Neural cell (in vitro differentiated cells): ENCODE measurements at regions not wholly inside any gene's neighbourhood (a gene's known extent, or its start where the extent isn't known, plus 50 kb on each side); places are given as distances from the start of the nearest gene placed in this dataset.

Source experiments
- H2AFZ ChIP-seq: fragments of 200-600, 300-800 bp; sonication (generic), shearing (Covaris generic); 2 replicates; pipeline ENCODE4 v1.6.0; 2014; ENCODE audit warnings: low read depth, mild to moderate bottlenecking, antibody characterized with exemption, low read length, moderate library complexity
- H3F3A ChIP-seq: fragments of 200-600 bp; shearing (Covaris generic); 2 replicates; pipeline ENCODE4 v1.6.1; 2016; ENCODE audit warnings: mild to moderate bottlenecking, moderate library complexity, mixed read lengths, antibody characterized with exemption, low read length; ENCODE audit not compliant: insufficient read depth, poor library complexity, severe bottlenecking
- H3K27ac ChIP-seq: fragments of 200-600, 300-800 bp; sonication (generic), shearing (Covaris generic); 2 replicates; pipeline ENCODE4 v1.5.1; 2014; ENCODE audit warnings: mild to moderate bottlenecking, low read length, moderate library complexity
- H3K27me3 ChIP-seq: fragments of 300-800, 200-600 bp; sonication (generic), shearing (Covaris generic); 2 replicates; pipeline ENCODE4 v1.6.0; 2014; ENCODE audit warnings: mild to moderate bottlenecking, low read depth, low read length, moderate library complexity; ENCODE audit not compliant: insufficient read depth
- H3K36me3 ChIP-seq: fragments of 300-800, 200-600 bp; sonication (generic), shearing (Covaris generic); 2 replicates; pipeline ENCODE4 v1.5.1; 2014; ENCODE audit warnings: mild to moderate bottlenecking, antibody characterized with exemption, low read length, moderate library complexity; ENCODE audit not compliant: insufficient read depth
- H3K4me2 ChIP-seq: fragments of 300-800, 200-600 bp; sonication (generic), shearing (Covaris generic); 2 replicates; pipeline ENCODE4 v1.6.0; 2014; ENCODE audit warnings: mild to moderate bottlenecking, low read length
- H3K4me3 ChIP-seq: fragments of 300-800, 200-600 bp; sonication (generic), shearing (Covaris generic); 2 replicates; pipeline ENCODE4 v1.5.1; 2014; ENCODE audit warnings: mild to moderate bottlenecking, low read length, moderate library complexity
- H3K79me2 ChIP-seq: fragments of 200-600 bp; shearing (Covaris generic); replicated peaks from 2 replicates; pipeline ENCODE4 v1.6.0; 2014; ENCODE audit warnings: mild to moderate bottlenecking, low read length, moderate library complexity; ENCODE audit not compliant: insufficient read depth
- H3K9ac ChIP-seq: fragments of 300-800, 200-600 bp; sonication (generic), shearing (Covaris generic); 2 replicates; pipeline ENCODE4 v1.6.1; 2016; ENCODE audit warnings: mild to moderate bottlenecking, low read length, mixed read lengths
- H3K9me2 ChIP-seq: fragments of 200-600 bp; shearing (Covaris generic); 2 replicates; pipeline ENCODE4 v1.6.1; 2016; ENCODE audit warnings: mild to moderate bottlenecking, low read length, mixed read lengths; ENCODE audit not compliant: insufficient read depth
- H3K9me3 ChIP-seq: fragments of 200-600, 300-800 bp; sonication (generic), shearing (Covaris generic); 2 replicates; pipeline ENCODE4 v1.6.1; 2016; ENCODE audit warnings: mild to moderate bottlenecking, mixed run types, low read length, moderate library complexity, mixed read lengths
- H4K20me1 ChIP-seq: fragments of 200-600 bp; shearing (Covaris generic); 2 replicates; pipeline ENCODE4 v1.6.1; 2016; ENCODE audit warnings: mild to moderate bottlenecking, mixed run types; ENCODE audit not compliant: insufficient read depth
- EP300 ChIP-seq: fragments of 450-650 bp; conservative IDR thresholded peaks from 2 replicates; pipeline ENCODE4 v1.6.1; 2014; ENCODE audit warnings: antibody characterized with exemption, mild to moderate bottlenecking, moderate library complexity; ENCODE audit not compliant: poor library complexity, severe bottlenecking
- EZH2 ChIP-seq: fragments of 200-600, 300-800 bp; shearing (Covaris generic), sonication (generic); IDR thresholded peaks from 2 replicates; pipeline ENCODE4 v1.6.1; 2014; ENCODE audit warnings: antibody characterized with exemption, low read length, borderline replicate concordance, mild to moderate bottlenecking; ENCODE audit not compliant: insufficient read depth, poor library complexity, severe bottlenecking
- MXI1 ChIP-seq: fragments of 450-650 bp; conservative IDR thresholded peaks from 2 replicates; pipeline ENCODE4 v1.6.1; 2014; ENCODE audit warnings: antibody characterized with exemption, mild to moderate bottlenecking; ENCODE audit not compliant: poor library complexity, severe bottlenecking
- POLR2AphosphoS5 ChIP-seq: IDR thresholded peaks from 2 replicates; pipeline ENCODE4 v1.6.1; 2012
- RAD21 ChIP-seq: fragments of 450-650 bp; conservative IDR thresholded peaks from 2 replicates; pipeline ENCODE4 v1.6.1; 2014; ENCODE audit warnings: antibody characterized with exemption, mild to moderate bottlenecking, moderate library complexity
- REST ChIP-seq: IDR thresholded peaks from 2 replicates; pipeline ENCODE4 v1.6.1; 2012; ENCODE audit warnings: borderline replicate concordance
- SMC3 ChIP-seq: fragments of 450-650 bp; conservative IDR thresholded peaks from 2 replicates; pipeline ENCODE4 v1.6.1; 2014; ENCODE audit warnings: antibody characterized with exemption, mild to moderate bottlenecking, moderate library complexity; ENCODE audit not compliant: poor library complexity
- TAF1 ChIP-seq: IDR thresholded peaks from 2 replicates; pipeline ENCODE4 v1.6.1; 2012; ENCODE audit warnings: low read depth
- TF ChIP-seq, protein P1 (sequence below): fragments of 450-650 bp; IDR thresholded peaks from 2 replicates; pipeline ENCODE4 v1.5.1; 2014; ENCODE audit warnings: antibody characterized with exemption, mild to moderate bottlenecking, moderate library complexity; ENCODE audit not compliant: poor library complexity, severe bottlenecking

GRCh38 chr10:3333426-3333825 lies 160.8 kb upstream of the PITRM1 start:
- Histone ChIP-seq H3K4me3 (no peak overlapping the region), H4K20me1 (no peaks in the 10 kb centered on the region), H3K4me2 (no peak overlapping the region), H3K9me2 (no peaks in the 10 kb centered on the region), H3K9me3 (no peaks in the 10 kb centered on the region), H3K9ac (no peak overlapping the region), H3K27ac (peak overlapping the region; percentile 99), H3F3A (peaks cover 6% of the 10 kb centered on the region), H3K27me3 (no peaks in the 10 kb centered on the region), H3K79me2 (no peaks in the 10 kb centered on the region), H3K36me3 (no peaks in the 10 kb centered on the region), H2AFZ (no peak overlapping the region)
- TF ChIP-seq EZH2: no peak
- TF ChIP-seq, protein P1, sequence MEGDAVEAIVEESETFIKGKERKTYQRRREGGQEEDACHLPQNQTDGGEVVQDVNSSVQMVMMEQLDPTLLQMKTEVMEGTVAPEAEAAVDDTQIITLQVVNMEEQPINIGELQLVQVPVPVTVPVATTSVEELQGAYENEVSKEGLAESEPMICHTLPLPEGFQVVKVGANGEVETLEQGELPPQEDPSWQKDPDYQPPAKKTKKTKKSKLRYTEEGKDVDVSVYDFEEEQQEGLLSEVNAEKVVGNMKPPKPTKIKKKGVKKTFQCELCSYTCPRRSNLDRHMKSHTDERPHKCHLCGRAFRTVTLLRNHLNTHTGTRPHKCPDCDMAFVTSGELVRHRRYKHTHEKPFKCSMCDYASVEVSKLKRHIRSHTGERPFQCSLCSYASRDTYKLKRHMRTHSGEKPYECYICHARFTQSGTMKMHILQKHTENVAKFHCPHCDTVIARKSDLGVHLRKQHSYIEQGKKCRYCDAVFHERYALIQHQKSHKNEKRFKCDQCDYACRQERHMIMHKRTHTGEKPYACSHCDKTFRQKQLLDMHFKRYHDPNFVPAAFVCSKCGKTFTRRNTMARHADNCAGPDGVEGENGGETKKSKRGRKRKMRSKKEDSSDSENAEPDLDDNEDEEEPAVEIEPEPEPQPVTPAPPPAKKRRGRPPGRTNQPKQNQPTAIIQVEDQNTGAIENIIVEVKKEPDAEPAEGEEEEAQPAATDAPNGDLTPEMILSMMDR: no peak
- no peak for TF ChIP-seq EP300
- no peak for TF ChIP-seq RAD21
- no peak for TF ChIP-seq POLR2AphosphoS5
- TF ChIP-seq MXI1: no peak
- no peak for TF ChIP-seq TAF1
- TF ChIP-seq REST: no peak
- no peak for TF ChIP-seq SMC3

- Histone ChIP-seq H3K9me2 (no peaks in the 10 kb centered on the region), H3K9me3 (no peaks in the 10 kb centered on the region), H3K9ac (peak overlapping the region; percentile 71), H3K79me2 (no peaks in the 10 kb centered on the region), H3K4me2 (peak overlapping the region; percentile 4), H2AFZ (no peak overlapping the region), H3K36me3 (no peaks in the 10 kb centered on the region), H3K27ac (peak overlapping the region; percentile 99), H3K4me3 (peak overlapping the region; percentile 46), H4K20me1 (no peaks in the 10 kb centered on the region), H3F3A (peaks cover 6% of the 10 kb centered on the region), H3K27me3 (no peaks in the 10 kb centered on the region)
- TF ChIP-seq SMC3: no peak
- TF ChIP-seq TAF1: no peak
- TF ChIP-seq RAD21: no peak
- TF ChIP-seq REST: no peak
- no peak for TF ChIP-seq EP300
- TF ChIP-seq EZH2: no peak
- TF ChIP-seq MXI1: no peak
- no peak for TF ChIP-seq POLR2AphosphoS5
- TF ChIP-seq, protein P1: no peak
Observed at GRCh38 chr10:3331690-3332230, 159.2 kb upstream of the PITRM1 start.
